GM19438 (cell line): ENCODE measurements at regions not wholly inside any gene's neighbourhood (a gene's known extent, or its start where the extent isn't known, plus 50 kb on each side); places are given as distances from the start of the nearest gene placed in this dataset.
"Not testable (repeated sequence)": the region's sequence is repeated elsewhere in the genome, so short reads cannot be mapped to it uniquely, and the experiment has no call there.

ENCODE experiments used
- ATAC-seq: cut with Tn5 transposase; IDR thresholded peaks from one replicate; pipeline ENCODE4 v1.9.1; 2021; ENCODE audit warnings: low read depth; ENCODE audit not compliant: unreplicated experiment

DNA sequence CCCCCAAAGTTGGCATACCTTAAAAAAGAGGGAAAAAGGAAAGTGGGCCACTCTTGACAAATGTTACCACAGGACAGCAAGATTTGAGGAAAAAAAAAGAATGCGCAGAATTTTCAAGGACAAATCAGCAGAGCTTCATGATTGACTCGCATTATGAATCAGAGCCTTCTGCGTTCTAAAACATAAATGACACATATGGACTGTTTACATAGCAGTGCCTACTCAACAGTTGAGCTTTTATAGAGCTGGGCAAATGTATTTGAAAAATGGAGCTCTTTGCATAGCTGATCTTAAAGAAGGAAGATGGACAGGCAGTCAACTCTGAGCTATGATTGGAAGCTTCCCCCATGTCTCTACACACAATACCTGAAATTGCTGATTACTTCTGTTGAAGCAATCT lies 213.2 kb upstream of the NT5E start:
- ATAC-seq = no peak

DNA sequence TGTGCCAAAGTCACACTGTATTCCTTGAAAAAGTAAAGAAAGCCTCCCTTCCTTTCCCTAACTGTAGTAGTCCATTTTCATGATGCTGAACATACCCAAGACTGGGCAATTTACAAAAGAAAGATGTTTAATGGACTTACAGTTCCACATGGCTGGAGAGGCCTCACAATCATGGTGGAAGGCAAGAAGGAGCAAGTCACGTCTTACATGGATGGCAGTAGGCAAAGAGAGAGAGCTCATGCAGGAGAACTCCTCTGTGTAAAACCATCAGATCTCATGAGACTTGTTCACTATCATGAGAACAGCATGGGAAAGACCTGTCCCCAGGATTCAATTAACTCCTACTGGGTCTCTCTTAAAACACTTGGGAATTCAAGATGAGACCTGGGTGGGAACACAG lies 222.5 kb upstream of the NT5E start:
- ATAC-seq = not testable (repeated sequence)

DNA sequence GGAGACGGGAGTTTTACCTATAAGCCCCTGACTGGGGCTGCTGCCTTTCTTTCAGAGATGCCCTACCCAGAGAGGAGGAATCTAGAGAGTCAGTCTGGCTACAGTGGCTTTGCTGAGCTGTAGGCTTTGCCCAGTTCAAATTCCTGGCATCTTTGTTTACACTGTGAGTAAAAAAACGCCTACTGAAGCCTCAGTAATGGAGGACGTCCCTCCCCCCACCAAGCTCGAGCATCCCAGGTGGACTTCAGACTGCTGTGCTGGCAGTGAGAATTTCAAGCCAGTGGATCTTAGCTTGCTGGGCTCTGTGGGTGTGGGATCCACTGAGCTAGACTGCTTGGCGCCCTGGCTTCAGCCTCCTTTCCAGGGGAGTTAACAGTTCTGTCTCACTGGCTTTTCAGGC lies 237.1 kb upstream of the NT5E start:
- ATAC-seq = not testable (repeated sequence)

- no peak for ATAC-seq
These were observed 254.6 kb upstream of the NT5E start for GRCh38 chr6:85195243-85195642.

- ATAC-seq = no peak
These were observed 256.5 kb upstream of the NT5E start for GRCh38 chr6:85193339-85193738.

DNA sequence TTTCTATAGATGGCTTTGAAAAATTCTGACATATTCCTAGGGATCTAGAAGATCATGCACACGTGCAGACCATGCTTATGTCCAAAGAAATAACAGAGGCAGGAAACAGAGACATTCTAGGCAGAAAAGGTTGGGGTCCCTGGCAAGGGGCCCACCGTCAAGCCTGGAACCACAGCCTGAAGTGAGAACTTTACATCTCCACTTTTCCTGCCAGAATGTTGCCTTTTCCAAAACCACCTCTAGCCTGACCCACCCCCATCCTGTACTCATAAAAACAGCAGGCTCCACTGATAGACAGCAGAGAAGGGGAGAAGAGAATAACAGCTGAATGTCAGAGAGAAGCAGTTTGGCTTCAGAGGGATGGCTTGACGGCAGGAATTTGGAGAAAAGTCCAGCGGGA lies 257.3 kb upstream of the NT5E start:
- no peak for ATAC-seq

- no peak for ATAC-seq
These were observed 257.7 kb upstream of the NT5E start for GRCh38 chr6:85192186-85192585.

GRCh38 chr6:85191656-85192055 lies 258.2 kb upstream of the NT5E start:
- no peak for ATAC-seq

GRCh38 chr6:85186546-85187175 lies 263.2 kb upstream of the NT5E start:
- no peak for ATAC-seq

DNA sequence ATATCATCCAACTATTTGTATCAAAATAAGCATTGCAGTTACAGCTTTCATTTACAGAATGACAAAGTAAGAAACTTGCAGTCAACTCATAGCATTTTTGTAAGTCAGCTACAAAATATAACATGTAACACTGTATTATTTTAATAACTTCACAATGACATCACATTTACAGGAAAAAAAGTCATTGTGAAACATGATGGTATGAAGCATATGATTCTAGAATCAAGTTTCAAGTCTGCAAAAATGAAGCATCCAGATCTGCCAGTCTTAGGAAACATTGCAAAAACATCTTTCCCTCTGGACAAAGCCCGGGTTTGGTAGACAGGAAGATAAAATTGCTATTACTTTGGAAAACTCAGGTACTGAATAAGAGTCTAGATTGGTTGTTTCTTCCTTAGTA lies 263.9 kb upstream of the NT5E start:
- no peak for ATAC-seq

DNA sequence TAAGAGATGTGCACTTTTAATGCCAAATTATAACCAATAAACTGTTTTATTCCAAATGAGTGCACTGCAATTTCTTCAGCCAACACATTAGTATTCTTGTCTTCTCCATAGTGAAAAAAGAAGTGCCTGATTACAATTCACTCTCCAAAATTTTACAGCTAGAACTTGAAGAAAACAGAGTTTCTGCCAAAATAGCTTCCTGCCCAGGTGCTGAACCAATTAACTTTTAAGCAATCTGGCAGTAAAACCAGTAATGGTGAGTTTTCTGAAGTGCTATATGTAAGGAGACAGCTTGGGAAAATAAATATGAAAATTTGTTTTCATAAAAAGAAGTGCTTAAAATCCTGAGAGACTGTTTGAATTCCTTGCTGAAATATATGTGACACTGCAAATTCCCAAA lies 266.0 kb upstream of the NT5E start:
- ATAC-seq = no peak

DNA sequence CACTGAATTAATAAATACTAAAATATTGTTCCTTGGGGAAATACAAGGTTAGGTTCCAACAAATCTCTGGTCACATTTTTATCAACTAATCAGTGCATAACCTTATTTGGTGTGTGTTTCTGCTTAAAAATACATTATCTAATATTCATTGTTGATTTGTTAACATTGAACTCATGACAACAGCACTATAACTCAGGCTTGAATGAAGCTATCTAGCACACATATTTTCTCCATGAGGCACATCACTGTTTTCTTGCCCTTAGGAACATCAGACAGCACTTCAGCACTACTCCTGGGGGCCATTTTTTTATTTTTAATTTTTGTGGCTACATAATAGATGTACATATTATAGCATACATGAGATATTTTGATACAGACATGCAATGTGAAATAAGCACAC lies 277.2 kb upstream of the NT5E start:
- no peak for ATAC-seq

DNA sequence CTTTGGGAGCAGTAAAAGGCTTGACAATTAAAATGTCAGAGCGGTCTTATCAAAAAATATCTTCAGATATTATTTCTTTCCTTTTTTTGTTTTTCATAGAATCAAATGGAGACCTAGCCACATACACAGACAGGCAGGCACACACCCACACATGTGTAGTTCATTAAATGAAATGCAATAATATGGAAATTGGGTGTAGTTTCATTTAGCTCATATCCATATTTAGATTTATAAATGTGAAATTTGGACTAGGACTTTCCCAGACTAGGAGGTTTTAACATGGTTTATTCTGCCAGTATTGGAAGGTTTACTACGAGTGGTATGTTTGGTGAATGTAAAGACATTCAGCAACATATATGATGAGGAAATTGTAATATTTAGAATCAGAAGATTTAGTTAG lies 277.7 kb upstream of the NT5E start:
- ATAC-seq = no peak

DNA sequence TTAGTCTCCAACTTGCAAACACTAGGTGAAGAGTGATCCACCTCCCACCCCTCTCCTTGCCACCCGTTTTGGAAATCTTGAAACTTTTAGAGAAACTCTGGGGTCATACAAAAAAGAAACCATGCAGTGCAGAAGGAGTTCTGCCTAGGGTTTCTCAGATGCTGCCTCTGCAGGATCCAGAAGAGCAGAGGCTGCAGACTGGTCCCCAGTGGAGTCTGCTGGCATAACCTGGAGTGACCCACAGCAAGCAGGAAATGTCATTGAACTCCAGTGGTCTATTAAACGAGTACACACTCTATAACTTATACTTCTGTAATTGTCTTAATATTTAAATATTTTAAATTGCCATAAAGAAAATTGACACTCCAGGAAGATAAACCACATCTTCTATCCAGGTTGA lies 280.7 kb upstream of the NT5E start:
- no peak for ATAC-seq

- no peak for ATAC-seq
These were observed 281.7 kb upstream of the NT5E start for GRCh38 chr6:85168146-85168545.

GRCh38 chr6:85166114-85166741 lies 283.7 kb upstream of the NT5E start:
- no peak for ATAC-seq

DNA sequence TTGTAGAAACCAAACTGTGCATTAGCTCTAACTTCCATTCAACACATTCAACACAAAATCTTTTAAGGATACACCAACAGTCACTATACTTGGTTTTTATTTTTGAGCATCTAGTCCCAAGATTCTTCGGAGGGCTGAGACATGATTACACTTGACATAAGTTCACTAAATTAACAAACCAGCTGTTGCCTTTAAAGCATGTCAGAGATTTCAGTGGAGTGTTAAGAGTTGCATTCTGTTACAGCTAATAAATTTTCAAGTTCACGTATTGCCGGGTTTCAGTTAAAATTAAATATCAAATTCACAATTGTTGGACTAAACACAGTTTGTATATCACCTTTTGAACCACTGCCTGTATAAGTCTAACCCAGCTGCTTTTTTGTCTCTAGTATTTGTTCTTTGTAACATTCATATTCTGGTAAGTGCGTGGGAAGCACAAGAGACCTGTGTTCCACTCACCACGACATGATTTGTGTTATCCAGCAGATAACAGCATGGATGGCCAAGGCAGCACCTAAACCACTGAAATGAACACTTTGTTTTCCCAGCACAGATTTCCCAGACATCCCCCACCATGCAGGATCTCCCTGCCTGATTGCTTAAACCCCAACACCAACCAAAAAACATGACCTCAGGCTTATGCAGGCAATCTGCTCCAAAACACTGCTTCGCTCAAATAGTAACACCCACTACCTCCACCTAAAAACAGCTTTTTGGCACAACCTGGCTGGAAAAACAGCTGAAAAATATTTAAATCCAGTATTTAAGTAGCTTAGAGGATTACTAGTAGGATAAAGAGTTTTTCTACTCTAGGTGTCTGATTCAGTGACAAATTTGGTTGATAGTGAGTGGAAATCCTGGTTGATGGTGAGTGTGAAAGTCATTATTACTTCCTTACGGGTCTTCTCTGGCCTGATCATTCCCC lies 286.5 kb upstream of the NT5E start:
- no peak for ATAC-seq

DNA sequence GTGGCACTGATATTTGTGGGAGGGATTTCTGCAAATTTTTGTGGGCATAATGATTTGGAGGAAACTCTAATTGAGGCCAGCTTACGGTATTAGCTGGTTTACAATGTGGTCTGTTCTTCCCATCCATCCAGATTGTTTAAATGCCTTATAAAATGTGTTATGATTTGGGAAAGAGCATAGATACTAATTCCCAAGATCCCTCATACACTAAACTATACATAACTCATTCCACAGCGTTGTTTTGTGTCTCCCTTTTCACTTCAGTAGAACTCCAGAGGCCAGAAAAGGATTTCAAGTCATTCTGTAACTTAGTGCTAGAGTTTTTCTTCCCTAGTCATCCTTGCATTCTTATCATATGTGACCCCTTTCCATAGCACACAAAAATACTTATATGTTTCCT lies 292.6 kb upstream of the NT5E start:
- no peak for ATAC-seq

- no peak for ATAC-seq
These were observed 306.2 kb upstream of the NT5E start for GRCh38 chr6:85143676-85144075.

DNA sequence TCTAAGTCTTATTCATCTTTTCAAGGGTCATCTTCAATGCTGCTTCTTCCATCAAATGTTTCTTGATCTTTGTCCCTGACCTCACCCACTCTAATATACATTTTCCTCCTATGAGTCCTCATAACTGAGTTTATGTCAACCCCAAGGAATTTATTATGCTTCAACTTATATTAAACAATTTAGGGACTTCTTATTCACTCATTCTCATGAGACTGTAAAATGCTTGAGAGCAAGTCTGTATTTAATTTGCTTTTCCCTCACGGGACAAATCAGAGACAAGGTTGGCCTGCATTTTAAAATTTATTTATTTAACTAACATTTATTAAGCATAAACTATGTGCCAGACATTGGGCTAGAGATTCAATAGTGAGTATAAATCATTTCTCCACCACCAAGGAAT lies 312.0 kb upstream of the NT5E start:
- no peak for ATAC-seq

- ATAC-seq = no peak
These were observed 313.6 kb upstream of the NT5E start for GRCh38 chr6:85136310-85136709.
